ENCODE measurements at regions not wholly inside any gene's neighbourhood (a gene's known extent, or its start where the extent isn't known, plus 50 kb on each side); places are given as distances from the start of the nearest gene placed in this dataset.
"Not testable (repeated sequence)": the region's sequence is repeated elsewhere in the genome, so short reads cannot be mapped to it uniquely, and the experiment has no call there.

- not testable (repeated sequence) for DNase-seq (ENCODE audit: low spot score)
These were observed 367.9 kb upstream of the SEMA3C start for GRCh38 chr7:81286754-81287153.

- peak; percentile 34 for DNase-seq (ENCODE audit: low spot score)
These were observed 366.5 kb upstream of the SEMA3C start for GRCh38 chr7:81285142-81285871.

GRCh38 chr7:81284576-81284975 is 365.7 kb upstream of the SEMA3C start:
- no peak for DNase-seq (ENCODE audit: low spot score)

- DNase-seq (ENCODE audit: low spot score) = no peak
These were observed 361.7 kb upstream of the SEMA3C start for GRCh38 chr7:81280531-81280930.

GRCh38 chr7:81277691-81278090 is 358.8 kb upstream of the SEMA3C start:
- DNase-seq (ENCODE audit: low spot score) = no peak

GRCh38 chr7:81273601-81274397 is 354.9 kb upstream of the SEMA3C start:
- no peak for DNase-seq (ENCODE audit: low spot score)

GRCh38 chr7:81272176-81272575 is 353.3 kb upstream of the SEMA3C start:
- DNase-seq (ENCODE audit: low spot score) = no peak

- no peak for DNase-seq (ENCODE audit: low spot score)
These were observed 349.7 kb upstream of the SEMA3C start for GRCh38 chr7:81268551-81268950.

GRCh38 chr7:81267508-81267907 is 348.7 kb upstream of the SEMA3C start:
- no peak for DNase-seq (ENCODE audit: low spot score)

GRCh38 chr7:81264116-81264515 is 345.3 kb upstream of the SEMA3C start:
- no peak for DNase-seq (ENCODE audit: low spot score)

GRCh38 chr7:81260152-81260551 is 341.3 kb upstream of the SEMA3C start:
- DNase-seq (ENCODE audit: low spot score) = peak; percentile 39

GRCh38 chr7:81256991-81257390 is 338.1 kb upstream of the SEMA3C start:
- no peak for DNase-seq (ENCODE audit: low spot score)

GRCh38 chr7:81248420-81248819 is 329.6 kb upstream of the SEMA3C start:
- DNase-seq (ENCODE audit: low spot score) = no peak

- DNase-seq (ENCODE audit: low spot score) = not testable (repeated sequence)
These were observed 328.5 kb upstream of the SEMA3C start for GRCh38 chr7:81247364-81247763.

- DNase-seq (ENCODE audit: low spot score) = no peak
These were observed 326.5 kb upstream of the SEMA3C start for GRCh38 chr7:81245353-81245752.

- DNase-seq (ENCODE audit: low spot score) = no peak
These were observed 325.4 kb upstream of the SEMA3C start for GRCh38 chr7:81244224-81244623.

GRCh38 chr7:81236560-81236959 is 317.7 kb upstream of the SEMA3C start:
- DNase-seq (ENCODE audit: low spot score) = no peak

- no peak for DNase-seq (ENCODE audit: low spot score)
These were observed 317.1 kb upstream of the SEMA3C start for GRCh38 chr7:81235997-81236396.

- DNase-seq (ENCODE audit: low spot score) = no peak
These were observed 316.0 kb upstream of the SEMA3C start for GRCh38 chr7:81234896-81235295.

GRCh38 chr7:81233208-81233940 is 314.5 kb upstream of the SEMA3C start:
- DNase-seq (ENCODE audit: low spot score) = no peak

- DNase-seq (ENCODE audit: low spot score) = no peak
These were observed 313.4 kb upstream of the SEMA3C start for GRCh38 chr7:81232084-81232799.

GRCh38 chr7:81231301-81231838 is 312.5 kb upstream of the SEMA3C start:
- DNase-seq (ENCODE audit: low spot score) = no peak
